H9 (cell line): ENCODE measurements at regions not wholly inside any gene's neighbourhood (a gene's known extent, or its start where the extent isn't known, plus 50 kb on each side); places are given as distances from the start of the nearest gene placed in this dataset.

Source experiments
- DNase-seq: peaks from one replicate; pipeline ENCODE4 v3.0.0-alpha.2; 2017
- H2AFZ ChIP-seq: one replicate; pipeline ENCODE4 v1.6.1; 2013; ENCODE audit warnings: mild to moderate bottlenecking, low read length, control low read depth, moderate library complexity
- H2AK5ac ChIP-seq: 2 replicates; pipeline ENCODE4 v1.6.1; 2013; ENCODE audit warnings: low read length, control low read depth, mixed read lengths; ENCODE audit not compliant: insufficient read length
- H2BK120ac ChIP-seq: one replicate; pipeline ENCODE4 v1.6.1; 2013; ENCODE audit warnings: low read depth, mild to moderate bottlenecking, low read length, control low read depth, inconsistent platforms; ENCODE audit not compliant: poor library complexity, severe bottlenecking
- H2BK12ac ChIP-seq: 2 replicates; pipeline ENCODE4 v1.6.1; 2013; ENCODE audit warnings: low read length, control low read depth, mixed read lengths, low read depth; ENCODE audit not compliant: insufficient read length
- H2BK15ac ChIP-seq: 2 replicates; pipeline ENCODE4 v1.6.1; 2013; ENCODE audit warnings: low read depth, low read length, control low read depth
- H2BK20ac ChIP-seq: one replicate; pipeline ENCODE4 v1.6.1; 2013; ENCODE audit warnings: low read depth, mild to moderate bottlenecking, low read length, control low read depth, inconsistent platforms; ENCODE audit not compliant: poor library complexity, severe bottlenecking
- H2BK5ac ChIP-seq: 2 replicates; pipeline ENCODE4 v1.6.1; 2013; ENCODE audit warnings: low read length, control low read depth, mixed read lengths; ENCODE audit not compliant: insufficient read length
- H3K14ac ChIP-seq: 2 replicates; pipeline ENCODE4 v1.6.1; 2013; ENCODE audit warnings: low read length, control low read depth; ENCODE audit not compliant: insufficient read depth
- H3K18ac ChIP-seq: 2 replicates; pipeline ENCODE4 v1.6.1; 2013; ENCODE audit warnings: low read depth, mild to moderate bottlenecking, mixed read lengths, low read length, control low read depth; ENCODE audit not compliant: insufficient read length
- H3K23ac ChIP-seq: 2 replicates; pipeline ENCODE4 v1.6.1; 2013; ENCODE audit warnings: low read length, control low read depth, mixed read lengths, low read depth; ENCODE audit not compliant: insufficient read length
- H3K23me2 ChIP-seq: 2 replicates; pipeline ENCODE4 v1.6.1; 2013; ENCODE audit warnings: low read depth, mild to moderate bottlenecking, mixed read lengths, low read length, control low read depth; ENCODE audit not compliant: insufficient read length, poor library complexity, severe bottlenecking
- H3K27ac ChIP-seq: 2 replicates; pipeline ENCODE4 v1.5.1; 2013; ENCODE audit warnings: low read length, control low read depth, mixed read lengths, low read depth; ENCODE audit not compliant: insufficient read length
- H3K27me3 ChIP-seq: 2 replicates; pipeline ENCODE4 v1.6.1; 2013; ENCODE audit warnings: low read length, control low read depth, inconsistent platforms; ENCODE audit not compliant: insufficient read depth
- H3K4ac ChIP-seq: 2 replicates; pipeline ENCODE4 v1.6.1; 2013; ENCODE audit warnings: low read depth, mild to moderate bottlenecking, control low read depth, inconsistent platforms, low read length, moderate library complexity
- H3K4me1 ChIP-seq: 2 replicates; pipeline ENCODE4 v1.6.1; 2013; ENCODE audit warnings: low read length, control low read depth, inconsistent platforms; ENCODE audit not compliant: insufficient read depth
- H3K4me2 ChIP-seq: 2 replicates; pipeline ENCODE4 v1.6.1; 2013; ENCODE audit warnings: low read length, control low read depth, mixed read lengths; ENCODE audit not compliant: insufficient read length, insufficient read depth
- H3K56ac ChIP-seq: 2 replicates; pipeline ENCODE4 v1.6.1; 2013; ENCODE audit warnings: low read depth, mild to moderate bottlenecking, mixed read lengths, low read length, control low read depth; ENCODE audit not compliant: insufficient read length
- H3K79me1 ChIP-seq: 2 replicates; pipeline ENCODE4 v1.6.1; 2013; ENCODE audit warnings: low read depth, mild to moderate bottlenecking, moderate library complexity, low read length, control low read depth, inconsistent platforms; ENCODE audit not compliant: insufficient read depth, poor library complexity, severe bottlenecking
- H3K79me2 ChIP-seq: 2 replicates; pipeline ENCODE4 v1.6.1; 2013; ENCODE audit warnings: low read length, control low read depth, inconsistent platforms; ENCODE audit not compliant: insufficient read depth
- H3K9ac ChIP-seq: 2 replicates; pipeline ENCODE4 v1.6.1; 2013; ENCODE audit warnings: low read length, control low read depth, mixed read lengths; ENCODE audit not compliant: insufficient read length; ENCODE audit errors: extremely low read depth
- H3K9me3 ChIP-seq: one replicate; pipeline ENCODE4 v1.6.1; 2013; ENCODE audit warnings: low read depth, low read length, inconsistent platforms; ENCODE audit not compliant: control insufficient read depth
- H3T11ph ChIP-seq: one replicate; pipeline ENCODE4 v1.6.1; 2013; ENCODE audit warnings: mild to moderate bottlenecking, low read length, control low read depth, inconsistent platforms
- H4K20me1 ChIP-seq: one replicate; pipeline ENCODE4 v1.6.1; 2013; ENCODE audit not compliant: control insufficient read depth, insufficient read length, insufficient read depth
- H4K5ac ChIP-seq: 2 replicates; pipeline ENCODE4 v1.6.1; 2013; ENCODE audit warnings: low read depth, mild to moderate bottlenecking, mixed read lengths, low read length, control low read depth; ENCODE audit not compliant: insufficient read length
- H4K8ac ChIP-seq: replicated peaks from 2 replicates; pipeline ENCODE4 v1.6.1; 2013; ENCODE audit warnings: low read length, control low read depth, mixed read lengths, low read depth; ENCODE audit not compliant: insufficient read length
- H4K91ac ChIP-seq: 2 replicates; pipeline ENCODE4 v1.6.1; 2013; ENCODE audit warnings: low read depth, mild to moderate bottlenecking, moderate library complexity, mixed read lengths, low read length, control low read depth; ENCODE audit not compliant: insufficient read length
- H3K27ac Mint-ChIP-seq, 3 experiments: 2 replicates in 2 of 3; 3 replicates in 1 of 3; pipeline ENCODE4 v1.8.0; 2020 to 2021; ENCODE audit warnings: mixed read lengths in 3 of 3, mild to moderate bottlenecking in 1 of 3, moderate library complexity in 1 of 3
- H3K27me3 Mint-ChIP-seq: 2 replicates; pipeline ENCODE4 v1.8.0; 2021; ENCODE audit warnings: low read depth, mild to moderate bottlenecking, moderate library complexity, mixed read lengths
- H3K36me3 Mint-ChIP-seq, 3 experiments: 2 replicates in 2 of 3; 3 replicates in 1 of 3; pipeline ENCODE4 v1.8.0; 2020 to 2021; ENCODE audit warnings: low read depth in 3 of 3, mixed read lengths in 3 of 3; ENCODE audit not compliant: insufficient read depth in 1 of 3
- H3K4me1 Mint-ChIP-seq, 2 experiments: 2 replicates each; pipeline ENCODE4 v1.8.0; 2020; ENCODE audit warnings: mixed read lengths in 2 of 2
- H3K4me3 Mint-ChIP-seq, 2 experiments: 2 replicates in 1 of 2; 3 replicates in 1 of 2; pipeline ENCODE4 v1.8.0; 2020 to 2021; ENCODE audit warnings: mild to moderate bottlenecking in 2 of 2, mixed read lengths in 2 of 2, moderate library complexity in 1 of 2
- H3K9me3 Mint-ChIP-seq, 2 experiments: 2 replicates in 1 of 2; 3 replicates in 1 of 2; pipeline ENCODE4 v1.8.0; 2020; ENCODE audit warnings: mild to moderate bottlenecking in 2 of 2, mixed read lengths in 2 of 2, moderate library complexity in 1 of 2
- TF ChIP-seq, protein P1 (sequence below): fragments of 200-600 bp; sonication (generic); conservative IDR thresholded peaks from 3 replicates; pipeline ENCODE4 v1.8.0; 2021; ENCODE audit warnings: antibody characterized with exemption, mild to moderate bottlenecking

DNA sequence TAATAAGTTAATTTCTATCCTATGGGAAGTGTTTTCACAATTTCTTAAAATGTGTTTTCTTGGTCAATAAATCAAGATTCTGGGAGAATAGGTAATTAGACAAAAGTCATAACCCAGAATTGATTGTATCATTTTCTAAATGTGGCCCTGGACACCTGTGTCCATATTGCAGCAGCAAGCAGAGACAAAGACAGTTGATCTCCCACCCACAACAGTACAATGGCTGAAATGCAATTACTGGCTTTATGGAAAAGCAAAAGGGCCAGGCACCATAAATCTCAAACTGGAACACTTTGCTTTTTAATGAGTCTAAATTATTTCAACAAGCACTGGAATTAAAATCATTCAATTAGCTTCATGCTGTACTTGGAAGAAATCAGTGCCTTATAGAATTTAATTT lies 157.2 kb downstream of the ESM1 start:
- Histone ChIP-seq H2BK15ac (no peak overlapping the region), H3K4ac (no peak overlapping the region), H4K8ac (no peak overlapping the region), H3K9me3 (no peaks in the 10 kb centered on the region), H2BK5ac (no peak overlapping the region), H3K27ac (no peak overlapping the region), H4K20me1 (no peaks in the 10 kb centered on the region), H3K27me3 (no peaks in the 10 kb centered on the region), H3K23me2 (no peaks in the 10 kb centered on the region), H3K23ac (no peak overlapping the region), H3K14ac (no peak overlapping the region), H4K91ac (no peak overlapping the region), H3T11ph (no peak overlapping the region), H2BK12ac (no peak overlapping the region), H2AK5ac (no peak overlapping the region), H2BK20ac (no peak overlapping the region), H3K79me1 (no peaks in the 10 kb centered on the region), H4K5ac (no peak overlapping the region), H3K79me2 (no peaks in the 10 kb centered on the region), H2AFZ (no peak overlapping the region), H3K4me2 (no peak overlapping the region), H3K9ac (no peak overlapping the region), H2BK120ac (no peak overlapping the region), H3K18ac (no peak overlapping the region), H3K4me1 (no peaks in the 10 kb centered on the region), H3K56ac (no peak overlapping the region)
- peaks cover 1% of the 10 kb centered on the region; the same call in 1 of the 2 replicates for H3K27me3 Mint-ChIP-seq
- no peaks in the 10 kb centered on the region; a peak in 1 of 7 replicates for H3K36me3 Mint-ChIP-seq
- no peaks in the 10 kb centered on the region for H3K4me1 Mint-ChIP-seq
- no peak for DNase-seq
- TF ChIP-seq, protein P1, sequence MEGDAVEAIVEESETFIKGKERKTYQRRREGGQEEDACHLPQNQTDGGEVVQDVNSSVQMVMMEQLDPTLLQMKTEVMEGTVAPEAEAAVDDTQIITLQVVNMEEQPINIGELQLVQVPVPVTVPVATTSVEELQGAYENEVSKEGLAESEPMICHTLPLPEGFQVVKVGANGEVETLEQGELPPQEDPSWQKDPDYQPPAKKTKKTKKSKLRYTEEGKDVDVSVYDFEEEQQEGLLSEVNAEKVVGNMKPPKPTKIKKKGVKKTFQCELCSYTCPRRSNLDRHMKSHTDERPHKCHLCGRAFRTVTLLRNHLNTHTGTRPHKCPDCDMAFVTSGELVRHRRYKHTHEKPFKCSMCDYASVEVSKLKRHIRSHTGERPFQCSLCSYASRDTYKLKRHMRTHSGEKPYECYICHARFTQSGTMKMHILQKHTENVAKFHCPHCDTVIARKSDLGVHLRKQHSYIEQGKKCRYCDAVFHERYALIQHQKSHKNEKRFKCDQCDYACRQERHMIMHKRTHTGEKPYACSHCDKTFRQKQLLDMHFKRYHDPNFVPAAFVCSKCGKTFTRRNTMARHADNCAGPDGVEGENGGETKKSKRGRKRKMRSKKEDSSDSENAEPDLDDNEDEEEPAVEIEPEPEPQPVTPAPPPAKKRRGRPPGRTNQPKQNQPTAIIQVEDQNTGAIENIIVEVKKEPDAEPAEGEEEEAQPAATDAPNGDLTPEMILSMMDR = no peak
- no peak overlapping the region for H3K27ac Mint-ChIP-seq
- no peaks in the 10 kb centered on the region; a peak in 1 of 5 replicates for H3K9me3 Mint-ChIP-seq
- no peak overlapping the region for H3K4me3 Mint-ChIP-seq
